ENCODE measurements at regions not wholly inside any gene's neighbourhood (a gene's known extent, or its start where the extent isn't known, plus 50 kb on each side); places are given as distances from the start of the nearest gene placed in this dataset.

DNA sequence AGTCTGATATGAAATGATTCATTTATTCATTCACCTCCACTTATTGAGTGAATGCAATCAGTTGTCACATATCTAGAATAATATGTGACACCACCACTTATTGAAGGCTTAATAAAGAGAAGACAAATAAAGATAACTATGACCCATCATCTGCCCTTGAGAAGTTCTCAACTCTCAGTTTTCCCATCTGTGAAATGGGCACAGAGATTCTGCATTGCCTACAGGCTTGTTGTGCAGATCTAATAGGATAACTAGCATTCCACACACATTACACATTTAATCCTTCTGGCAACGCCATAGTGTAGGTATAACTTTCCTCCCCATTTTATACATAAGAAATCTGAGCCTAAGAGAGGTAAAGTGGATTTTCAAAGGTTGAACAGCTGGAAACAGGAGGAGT is 84.2 kb upstream of the FICD start:
- TF ChIP-seq ZNF274 (IDR thresholded peaks at IDR 0.05; ENCODE audit: low read depth, low read length) (no peak), SUZ12 (IDR thresholded peaks at IDR 0.05; ENCODE audit: extremely low read depth, insufficient read depth, insufficient read length) (no peak)
